Liver (tissue), 7 donors: ENCODE measurements at regions not wholly inside any gene's neighbourhood (a gene's known extent, or its start where the extent isn't known, plus 50 kb on each side); places are given as distances from the start of the nearest gene placed in this dataset.

Experiments
- DNase-seq: peaks from one replicate; pipeline ENCODE4 v3.0.0-alpha.2; 2017; ENCODE audit warnings: low spot score
- H3K27ac ChIP-seq, 2 donors: one replicate each; pipeline ENCODE4 v1.7.0; 2013; ENCODE audit warnings: inconsistent platforms in 2 of 2, low read length in 2 of 2, control low read depth in 1 of 2, low read depth in 1 of 2, mild to moderate bottlenecking in 1 of 2
- H3K27me3 ChIP-seq, 4 donors: one replicate each; pipeline versions ENCODE4 v1.6.1 to v1.7.0; 2013; ENCODE audit warnings: low read length in 3 of 4, inconsistent platforms in 1 of 4, mild to moderate bottlenecking in 1 of 4, moderate library complexity in 1 of 4; ENCODE audit not compliant: control insufficient read depth in 4 of 4, insufficient read depth in 4 of 4
- H3K36me3 ChIP-seq, 4 donors: one replicate each; pipeline versions ENCODE4 v1.6.1 to v1.7.0; 2013; ENCODE audit warnings: low read length in 3 of 4, mild to moderate bottlenecking in 3 of 4, low read depth in 1 of 4, moderate library complexity in 1 of 4; ENCODE audit not compliant: control insufficient read depth in 4 of 4, insufficient read depth in 3 of 4
- H3K4me1 ChIP-seq, 4 donors: one replicate each; pipeline versions ENCODE4 v1.6.1 to v1.7.0; 2013; ENCODE audit warnings: low read length in 3 of 4, mild to moderate bottlenecking in 3 of 4, moderate library complexity in 1 of 4; ENCODE audit not compliant: control insufficient read depth in 4 of 4, insufficient read depth in 4 of 4
- H3K4me3 ChIP-seq, 3 donors: one replicate each; pipeline versions ENCODE4 v1.6.1 to v1.7.0; 2013; ENCODE audit warnings: low read length in 3 of 3, control low read depth in 1 of 3, low read depth in 1 of 3, mild to moderate bottlenecking in 1 of 3
- H3K9ac ChIP-seq, 2 donors: one replicate each; pipeline ENCODE4 v1.7.0; 2013; ENCODE audit warnings: low read length in 2 of 2, mild to moderate bottlenecking in 2 of 2, moderate library complexity in 2 of 2, control low read depth in 1 of 2, low read depth in 1 of 2
- H3K9me3 ChIP-seq, 4 donors: one replicate each; pipeline versions ENCODE4 v1.6.1 to v1.7.0; 2013; ENCODE audit warnings: low read length in 3 of 4; ENCODE audit not compliant: control insufficient read depth in 4 of 4
- FOXA1 ChIP-seq: IDR thresholded peaks from 2 replicates; pipeline ENCODE4 v1.6.1; 2016; ENCODE audit warnings: antibody characterized with exemption
- FOXA2 ChIP-seq: IDR thresholded peaks from 2 replicates; pipeline ENCODE4 v1.6.1; 2016; ENCODE audit warnings: antibody characterized with exemption
- GABPA ChIP-seq, 2 donors: IDR thresholded peaks in 1 of 2; conservative IDR thresholded peaks in 1 of 2; 2 replicates each; pipeline ENCODE4 v1.6.1; 2016; ENCODE audit warnings: antibody characterized with exemption in 2 of 2, mild to moderate bottlenecking in 1 of 2, moderate library complexity in 1 of 2
- HNF4A ChIP-seq, 2 donors: conservative IDR thresholded peaks; 2 replicates each; pipeline ENCODE4 v1.6.1; 2016; ENCODE audit warnings: antibody characterized with exemption in 2 of 2, mild to moderate bottlenecking in 2 of 2
- HNF4G ChIP-seq: IDR thresholded peaks from 2 replicates; pipeline ENCODE4 v1.6.1; 2016; ENCODE audit warnings: antibody characterized with exemption
- JUND ChIP-seq, 2 donors: IDR thresholded peaks; 2 replicates each; pipeline ENCODE4 v1.6.1; 2016; ENCODE audit warnings: antibody characterized with exemption in 2 of 2
- REST ChIP-seq: IDR thresholded peaks from 2 replicates; pipeline ENCODE4 v1.6.1; 2016; ENCODE audit warnings: antibody characterized with exemption, mild to moderate bottlenecking
- RXRA ChIP-seq, 2 donors: IDR thresholded peaks; 2 replicates each; pipeline ENCODE4 v1.6.1; 2017 to 2018; ENCODE audit warnings: antibody characterized with exemption in 2 of 2, mild to moderate bottlenecking in 1 of 2
- SP1 ChIP-seq: IDR thresholded peaks from 2 replicates; pipeline ENCODE4 v1.6.1; 2018; ENCODE audit warnings: antibody characterized with exemption, mild to moderate bottlenecking
- TAF1 ChIP-seq: conservative IDR thresholded peaks from 2 replicates; pipeline ENCODE4 v1.6.1; 2016; ENCODE audit warnings: antibody characterized with exemption, mild to moderate bottlenecking
- YY1 ChIP-seq: IDR thresholded peaks from 2 replicates; pipeline ENCODE4 v1.6.1; 2016; ENCODE audit warnings: antibody characterized with exemption, mild to moderate bottlenecking
- ZBTB33 ChIP-seq: IDR thresholded peaks from 2 replicates; pipeline ENCODE4 v1.6.1; 2016; ENCODE audit warnings: antibody characterized with exemption
- WGBS: extraction: QIAGEN DNeasy Blood & Tissue Kit; methylation state at CpG from one replicate; pipeline ENCODE4 v1.1.7; 2013; 5-methylcytosine and 5-hydroxymethylcytosine counted together
- TF ChIP-seq, protein P1 (sequence below): IDR thresholded peaks from 2 replicates; pipeline ENCODE4 v1.6.1; 2016; ENCODE audit warnings: antibody characterized with exemption
- donor health status: healthy.
- donor health status: healthy.
- donor health status: healthy.
- donor health status: healthy.

DNA sequence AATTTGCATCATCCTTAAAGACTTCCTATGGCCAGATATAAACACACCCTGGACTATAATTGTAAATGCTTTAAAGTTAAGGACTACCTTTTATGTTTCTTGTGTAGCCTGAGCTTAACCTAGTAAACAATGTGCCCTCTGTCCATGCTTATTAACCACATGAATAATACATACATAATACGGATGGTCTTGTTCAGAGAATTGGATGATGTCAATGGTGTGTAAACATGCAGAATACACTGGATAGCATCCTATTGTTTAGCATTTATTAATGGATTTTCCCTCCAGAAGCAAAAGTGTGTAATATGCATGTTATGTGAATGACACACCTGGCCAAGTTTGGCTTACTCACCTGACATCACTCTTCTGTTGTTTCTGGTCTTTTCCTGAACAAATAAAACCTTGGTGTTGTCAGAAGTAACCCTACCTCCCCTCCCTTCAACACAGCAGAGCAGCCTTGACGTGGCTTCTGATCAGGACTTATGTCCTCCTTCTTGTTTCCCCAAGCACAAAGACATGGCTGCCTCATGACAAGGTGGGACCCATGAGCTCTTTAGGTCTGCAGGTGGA lies 517.9 kb downstream of the MTRR start (continued):
- TF ChIP-seq, protein P1, sequence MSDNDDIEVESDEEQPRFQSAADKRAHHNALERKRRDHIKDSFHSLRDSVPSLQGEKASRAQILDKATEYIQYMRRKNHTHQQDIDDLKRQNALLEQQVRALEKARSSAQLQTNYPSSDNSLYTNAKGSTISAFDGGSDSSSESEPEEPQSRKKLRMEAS, result no peak
- TF ChIP-seq HNF4G (no peak), ZBTB33 (no peak), FOXA1 (no peak), JUND (IDR thresholded peaks at IDR 0.05) (no peak)

- TF ChIP-seq REST (no peak), TAF1 (no peak), GABPA (IDR thresholded peaks at IDR 0.05 in 1 of 2, conservative IDR thresholded peaks at IDR 0.05 in 1 of 2) (no peak), HNF4A (conservative IDR thresholded peaks at IDR 0.05) (no peak), JUND (IDR thresholded peaks at IDR 0.05) (no peak), ZBTB33 (no peak), YY1 (no peak), FOXA1 (no peak), HNF4G (no peak), RXRA (IDR thresholded peaks at IDR 0.05) (no peak), SP1 (no peak), FOXA2 (no peak)
- TF ChIP-seq, protein P1, result no peak
- Histone ChIP-seq H3K27ac (no peak overlapping the region), H3K36me3 (no peaks in the 10 kb centered on the region), H3K4me3 (no peak overlapping the region), H3K27me3 (no peaks in the 10 kb centered on the region), H3K9me3 (no peaks in the 10 kb centered on the region), H3K9ac (no peak overlapping the region), H3K4me1 (no peaks in the 10 kb centered on the region)
- no peak for DNase-seq
- WGBS, result 66% methylated on average over 2 of the region's 2 CpGs
These were observed 523.0 kb downstream of the MTRR start for GRCh38 chr5:8391911-8392310.
